Renal cortical epithelial cell (primary cell): ENCODE measurements at regions not wholly inside any gene's neighbourhood (a gene's known extent, or its start where the extent isn't known, plus 50 kb on each side); places are given as distances from the start of the nearest gene placed in this dataset.

Source experiments
- DNase-seq: peaks from one replicate; pipeline ENCODE4 v3.0.0-alpha.2; 2011; ENCODE audit warnings: low read depth

DNA sequence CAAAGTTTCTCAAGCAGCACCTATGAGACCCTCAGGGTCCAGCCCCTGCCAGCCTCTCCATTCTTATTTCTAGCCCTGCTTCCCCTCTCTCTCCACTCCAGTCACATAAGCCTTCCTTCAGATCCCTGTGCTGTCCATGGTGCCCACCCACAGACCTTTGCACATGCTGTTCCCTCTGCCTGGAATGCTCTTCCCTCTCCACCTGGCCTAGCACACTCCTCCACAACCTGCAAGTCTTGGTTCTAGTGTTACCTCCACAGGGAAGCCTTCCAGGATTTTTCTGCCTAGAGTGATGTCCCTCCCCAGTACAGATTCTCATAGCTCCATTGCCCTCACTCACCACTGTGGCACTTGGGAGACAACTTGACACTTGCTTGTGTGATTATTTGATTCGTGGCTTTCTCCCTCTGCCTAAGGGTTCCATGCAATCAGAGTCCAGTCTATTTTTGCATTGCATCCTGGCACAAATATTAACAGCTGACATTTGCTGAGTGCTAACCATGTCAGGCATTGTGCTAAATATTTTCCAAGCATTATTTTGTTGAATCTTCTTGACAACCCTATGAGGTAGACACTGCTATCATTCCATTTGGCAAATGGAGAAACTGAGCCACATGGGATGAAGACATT lies 127.3 kb downstream of the SYF2 start:
- no peak for DNase-seq

DNA sequence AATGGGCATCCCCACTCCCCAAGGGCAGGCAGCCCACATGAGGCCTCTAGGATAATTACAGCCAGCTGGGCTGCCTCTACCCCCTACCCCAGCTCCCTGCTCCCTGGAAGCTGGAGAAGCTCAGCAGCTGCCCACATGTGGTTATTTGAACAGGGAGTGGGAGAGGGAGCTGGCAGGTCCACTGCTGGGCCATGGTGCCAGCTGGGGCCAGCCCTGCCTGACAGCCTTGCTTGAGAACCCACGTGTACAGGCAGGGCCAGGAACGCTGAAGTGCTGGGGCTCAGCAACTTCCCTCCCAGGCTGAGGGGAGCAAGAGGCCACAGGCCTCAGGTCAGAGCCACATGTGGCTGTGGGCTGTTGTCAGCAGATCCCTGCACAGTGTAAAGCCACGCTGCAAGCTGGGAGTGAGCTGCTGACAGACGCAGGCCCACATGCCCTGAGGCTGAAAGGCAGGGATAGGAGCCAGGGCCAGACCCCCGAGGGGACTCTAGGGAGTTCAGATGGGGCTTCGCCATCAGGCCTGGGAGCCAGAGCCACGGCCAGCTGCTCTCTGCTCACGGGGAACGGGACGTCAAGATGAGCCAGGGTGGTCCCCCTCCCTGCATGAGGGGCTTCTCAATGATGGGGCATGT lies 129.0 kb downstream of the SYF2 start:
- no peak for DNase-seq

DNA sequence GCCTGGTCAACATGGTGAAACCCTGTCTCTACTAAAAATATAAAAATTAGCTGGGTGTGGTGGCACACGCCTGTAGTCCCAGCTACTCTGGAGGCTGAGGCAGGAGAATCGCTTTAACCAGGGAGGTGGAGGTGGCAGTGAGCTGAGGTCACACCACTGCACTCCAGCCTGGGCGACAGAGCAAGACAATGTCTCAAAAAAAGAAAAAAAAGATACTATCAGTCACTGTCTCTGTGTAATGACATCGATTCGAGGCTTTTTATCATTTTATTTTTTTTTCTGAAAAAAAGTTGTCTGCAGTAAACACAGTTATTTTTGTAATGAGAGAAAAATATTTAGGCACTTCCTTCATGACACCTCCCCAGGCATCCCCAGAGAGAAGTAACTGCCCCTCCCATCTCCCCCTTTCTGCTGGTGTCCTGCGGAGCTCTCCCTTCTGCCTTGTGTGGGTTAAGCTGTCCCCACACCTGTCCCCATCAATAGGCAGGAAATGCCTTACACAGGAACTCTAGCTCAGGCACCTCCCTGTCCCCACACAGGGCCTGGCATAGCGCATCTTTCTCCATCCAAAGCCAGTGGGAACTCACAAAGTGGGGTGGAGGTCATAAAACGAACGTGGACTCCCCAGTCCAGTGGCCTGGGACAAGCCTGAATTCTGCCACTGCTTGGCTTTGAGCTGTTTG lies 132.0 kb downstream of the SYF2 start:
- DNase-seq, result no peak

DNA sequence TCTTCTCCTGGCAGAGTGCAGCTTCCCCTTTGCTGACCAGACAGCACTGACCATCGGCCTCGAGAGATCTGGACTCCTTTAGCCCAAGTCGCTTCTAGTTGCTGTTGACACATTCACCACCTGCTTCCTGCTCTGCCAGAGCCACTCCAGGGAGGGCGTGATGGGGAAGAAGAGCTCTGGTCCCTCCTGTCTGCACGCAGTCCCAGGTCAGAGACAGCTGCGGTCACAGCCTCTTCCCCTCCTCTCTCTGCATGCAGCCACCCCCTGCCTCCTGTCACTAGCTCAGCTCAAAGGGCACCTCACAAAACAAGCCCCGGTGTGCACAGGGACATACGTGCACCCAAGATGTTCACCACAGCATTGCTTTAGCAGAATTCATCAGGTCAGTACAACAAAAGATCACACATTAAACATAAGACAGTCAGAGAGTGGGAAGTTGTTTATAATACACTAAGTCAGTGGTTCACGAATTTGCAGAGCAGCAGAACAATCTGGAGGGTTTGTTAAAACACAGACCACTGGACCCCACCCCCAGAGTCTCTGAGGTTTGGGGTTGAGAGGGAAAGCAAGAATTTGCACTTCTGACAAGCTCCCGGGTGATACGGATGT lies 132.9 kb downstream of the SYF2 start:
- no peak for DNase-seq

DNA sequence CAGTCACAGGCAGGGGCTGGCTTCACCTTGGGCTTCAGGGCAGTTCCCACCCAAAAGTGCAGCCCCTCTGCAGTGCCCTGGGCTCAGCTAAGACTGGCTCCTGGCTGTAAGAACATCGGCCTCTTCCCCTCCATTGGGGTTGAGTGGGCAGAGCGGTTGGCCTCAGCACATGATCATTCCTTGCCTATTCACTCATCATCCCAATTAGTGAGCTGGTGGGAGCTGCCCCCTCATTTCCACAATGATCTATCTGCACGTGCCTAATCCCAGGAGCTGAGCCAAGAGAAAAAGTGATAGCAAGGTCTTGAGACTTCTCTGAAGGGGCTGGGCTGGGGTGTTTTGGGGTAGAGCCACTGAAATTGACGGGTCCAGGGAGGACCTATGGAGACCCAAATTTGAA lies 133.6 kb downstream of the SYF2 start:
- DNase-seq, result no peak

DNA sequence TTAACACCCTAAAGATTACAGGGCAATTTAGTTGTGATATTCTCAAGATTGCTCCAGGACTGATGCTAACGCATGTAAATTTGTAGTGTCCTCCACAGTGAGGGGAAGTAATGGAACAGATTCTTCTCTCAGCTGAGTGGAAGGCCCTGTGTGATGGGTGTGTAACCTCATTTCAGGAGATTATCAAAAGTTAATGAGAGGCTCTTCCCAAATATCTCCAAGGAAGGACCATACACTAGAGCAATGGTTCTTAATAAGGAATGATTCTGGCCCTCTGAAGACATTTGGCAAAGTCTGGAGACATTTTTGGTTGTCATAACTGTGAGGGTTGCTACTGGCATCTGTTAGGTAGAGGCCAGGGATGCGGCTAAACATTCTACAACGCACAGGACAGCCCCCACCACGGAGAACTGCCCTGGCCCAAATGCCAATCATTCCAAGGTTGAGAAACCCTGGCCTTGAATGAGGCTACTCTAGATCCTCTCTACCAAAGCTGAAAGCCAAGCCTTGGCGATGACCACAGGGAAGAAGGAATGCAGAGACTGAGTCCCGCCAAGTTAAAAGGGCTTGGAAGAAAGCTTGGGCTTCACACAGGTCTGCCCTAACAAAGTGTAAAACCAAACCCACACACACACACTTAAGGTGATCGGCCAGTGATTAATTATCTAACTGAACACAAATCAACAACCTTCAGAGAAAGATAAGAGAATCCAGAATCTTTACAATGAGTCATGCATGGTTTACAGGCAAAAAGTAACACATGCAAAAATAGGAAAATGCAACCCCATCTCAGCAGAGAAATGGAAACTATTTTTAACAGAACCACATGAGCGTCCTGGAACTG lies 135.8 kb downstream of the SYF2 start:
- no peak for DNase-seq

DNA sequence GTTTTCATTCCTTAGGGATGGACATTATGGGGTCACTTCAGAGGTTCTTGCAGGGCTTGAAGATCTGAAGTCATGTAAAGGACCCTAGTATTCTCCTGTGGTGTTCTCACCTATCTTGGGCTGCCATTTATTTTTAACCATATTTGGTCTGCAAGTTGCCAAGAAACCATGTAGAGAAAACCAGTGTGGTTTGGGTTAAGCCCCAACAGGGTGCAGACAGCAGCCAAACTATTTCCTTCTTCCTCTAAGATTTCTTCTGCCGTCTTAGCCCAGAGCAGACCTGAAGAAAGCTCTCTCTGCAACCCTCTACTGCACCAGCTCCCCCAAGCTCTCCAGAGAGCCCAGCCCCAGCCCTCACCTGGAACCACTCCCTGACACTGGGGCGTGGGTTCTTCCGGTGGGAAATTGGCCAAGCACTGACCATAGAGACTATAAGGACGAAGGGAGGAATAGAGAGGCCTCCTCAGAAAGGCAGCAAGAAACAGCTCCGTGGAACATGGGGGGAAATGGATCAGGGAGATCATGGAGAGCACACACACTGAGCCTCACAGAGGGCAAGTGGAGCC lies 136.6 kb downstream of the SYF2 start:
- no peak for DNase-seq

DNA sequence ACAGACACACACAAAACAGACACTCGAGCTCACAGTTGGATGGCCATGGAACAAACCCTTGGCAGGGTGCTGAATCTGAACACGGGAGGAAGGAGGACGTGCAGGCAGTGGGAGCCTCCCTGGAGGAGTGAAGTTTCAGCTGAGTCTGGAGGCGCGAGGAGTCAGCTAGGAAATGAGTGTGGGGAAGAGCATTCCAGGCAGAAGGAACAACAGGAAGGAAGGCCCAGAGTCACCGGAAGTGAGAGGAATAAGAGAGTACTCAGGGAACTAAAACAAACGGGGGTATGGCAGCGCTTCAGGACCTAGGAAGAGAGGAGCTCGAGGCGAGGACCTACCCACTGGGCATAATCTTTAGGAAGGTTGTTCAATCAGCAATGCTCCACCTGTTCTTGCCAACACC lies 137.3 kb downstream of the SYF2 start:
- no peak for DNase-seq

DNA sequence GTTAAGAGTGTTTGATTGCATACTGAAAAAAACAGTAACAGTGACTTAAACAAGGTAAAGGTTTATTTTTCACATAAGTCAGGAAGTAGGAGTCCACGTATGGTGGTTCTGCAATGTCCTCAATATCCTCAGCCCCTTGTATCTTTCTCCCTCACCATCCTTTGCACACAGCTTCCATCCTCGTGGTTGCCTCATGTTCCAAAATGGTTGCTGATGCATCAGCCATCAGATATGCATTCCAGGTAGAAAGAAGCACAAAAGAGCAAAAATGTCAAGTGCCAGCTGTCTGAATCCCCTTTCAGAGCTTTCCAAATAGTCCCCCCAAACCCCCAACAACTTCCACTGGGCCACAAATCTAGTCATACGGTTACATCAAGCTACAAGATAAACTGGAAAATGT lies 138.1 kb downstream of the SYF2 start:
- no peak for DNase-seq

DNA sequence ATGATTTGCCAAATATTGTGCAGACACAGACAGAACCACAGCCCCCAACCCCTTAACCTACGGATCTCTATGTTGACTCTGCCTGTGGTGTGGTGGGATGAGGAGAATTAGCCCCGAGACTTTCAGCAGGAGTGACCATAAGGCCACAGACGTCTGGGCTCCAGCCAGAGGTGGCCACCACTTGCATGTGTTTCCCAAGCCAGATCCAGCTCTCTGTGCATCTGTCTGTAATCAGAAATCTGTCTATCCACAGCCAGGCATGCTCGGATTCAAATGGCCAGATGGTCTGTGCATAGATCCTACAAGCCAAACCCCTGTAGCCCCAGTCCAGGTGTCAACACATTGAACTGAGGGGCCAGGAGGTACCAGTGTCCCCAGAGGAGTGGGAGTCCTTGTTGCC lies 140.6 kb downstream of the SYF2 start:
- no peak for DNase-seq

DNA sequence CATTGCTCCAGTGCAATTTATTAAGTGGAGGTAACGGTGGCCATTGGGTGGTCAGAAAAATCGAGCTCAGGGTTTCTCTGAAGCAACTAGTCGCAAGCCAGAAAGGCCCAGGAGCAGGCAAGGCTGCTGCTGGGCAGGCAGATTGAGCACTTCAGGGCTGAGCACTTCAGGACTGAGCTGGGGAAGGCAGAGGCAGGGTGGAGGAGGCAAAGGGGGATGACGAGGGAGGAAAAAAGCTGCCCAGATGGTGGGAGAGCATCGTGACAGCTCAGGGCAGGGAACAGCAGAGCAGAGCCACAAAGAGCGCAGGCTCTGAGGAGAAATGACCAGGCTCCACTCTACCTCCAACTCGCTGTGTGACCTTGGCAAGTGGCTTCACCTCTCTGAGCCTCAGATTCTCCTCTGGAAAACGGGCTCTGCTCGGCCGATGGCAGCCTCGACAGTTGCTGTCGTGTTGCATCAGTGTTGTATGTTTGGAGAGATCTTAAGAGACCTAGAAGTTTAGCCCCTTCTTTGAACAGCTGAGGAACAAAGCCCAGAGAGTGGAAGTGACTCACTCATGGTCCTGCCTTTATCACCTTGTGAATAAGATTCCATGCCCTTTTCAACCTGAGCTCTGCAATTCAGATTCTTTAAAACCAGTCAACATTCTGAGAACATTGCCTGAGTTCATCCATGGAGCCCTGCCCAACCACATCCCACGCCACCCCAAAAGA lies 141.4 kb downstream of the SYF2 start:
- no peak for DNase-seq

DNA sequence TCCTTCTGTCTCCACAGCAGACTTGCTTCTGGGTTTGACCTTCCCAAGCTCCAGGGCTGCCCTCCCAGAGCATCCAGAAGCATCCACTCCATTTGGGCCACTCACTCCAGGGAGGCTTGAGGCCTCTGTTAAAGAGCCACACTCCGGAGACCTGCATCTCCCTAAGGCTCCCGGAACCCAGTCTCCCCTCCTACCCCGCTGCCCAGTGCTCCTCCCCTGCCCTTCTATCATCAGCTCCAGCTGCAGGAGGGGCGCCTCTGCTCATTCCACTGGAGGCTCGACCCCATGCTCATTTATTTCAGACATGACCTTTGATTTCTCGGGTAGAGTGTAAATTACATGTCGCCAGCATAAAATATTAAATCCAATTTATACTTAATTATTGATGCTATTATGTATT lies 142.5 kb downstream of the SYF2 start:
- no peak for DNase-seq

DNA sequence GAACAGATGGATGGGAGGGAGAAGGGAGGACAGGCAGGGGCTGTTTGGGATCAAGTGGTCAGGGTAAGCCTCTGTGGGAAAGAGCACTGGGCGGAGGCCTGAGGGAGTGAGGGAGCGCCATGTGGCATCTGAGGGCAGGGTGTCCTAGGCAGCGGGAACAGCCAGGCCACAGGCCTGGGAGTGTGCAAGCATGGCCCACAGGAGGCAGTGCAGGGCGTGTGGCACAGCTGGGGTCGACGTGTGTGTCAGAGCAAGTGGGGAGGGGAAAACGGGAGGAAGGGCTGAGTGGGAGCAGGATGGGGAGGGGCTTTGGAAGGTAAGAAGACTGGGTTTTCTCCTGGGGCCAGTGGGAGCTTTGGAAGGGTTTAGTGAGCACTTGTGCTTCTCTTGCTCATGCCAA lies 143.4 kb downstream of the SYF2 start:
- DNase-seq, result no peak

DNA sequence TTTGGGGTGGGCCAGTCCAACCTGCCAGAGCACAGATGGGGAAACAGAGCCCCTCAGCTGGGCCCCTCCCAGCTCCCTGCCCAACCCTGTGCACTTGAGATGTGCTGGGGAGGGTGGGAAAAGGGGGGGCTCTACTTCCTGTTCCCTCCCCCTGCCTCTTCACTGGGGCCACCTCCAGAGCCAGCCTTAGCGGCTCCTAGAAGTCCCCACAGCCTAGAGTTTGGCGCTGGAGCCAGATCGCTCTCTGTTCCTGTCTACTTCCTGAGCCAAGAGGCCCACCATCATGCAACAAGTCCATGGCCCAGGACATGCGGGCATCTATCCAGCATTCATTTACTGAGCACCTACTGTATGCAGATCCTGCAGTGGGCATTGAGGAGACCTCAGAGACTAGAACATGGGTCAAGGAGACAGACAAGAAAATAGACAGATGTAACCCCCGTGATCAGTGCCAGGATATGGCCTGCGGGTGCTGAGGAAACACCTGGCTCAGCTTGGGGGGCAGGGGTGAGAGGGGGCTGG lies 144.1 kb downstream of the SYF2 start:
- DNase-seq, result no peak

DNA sequence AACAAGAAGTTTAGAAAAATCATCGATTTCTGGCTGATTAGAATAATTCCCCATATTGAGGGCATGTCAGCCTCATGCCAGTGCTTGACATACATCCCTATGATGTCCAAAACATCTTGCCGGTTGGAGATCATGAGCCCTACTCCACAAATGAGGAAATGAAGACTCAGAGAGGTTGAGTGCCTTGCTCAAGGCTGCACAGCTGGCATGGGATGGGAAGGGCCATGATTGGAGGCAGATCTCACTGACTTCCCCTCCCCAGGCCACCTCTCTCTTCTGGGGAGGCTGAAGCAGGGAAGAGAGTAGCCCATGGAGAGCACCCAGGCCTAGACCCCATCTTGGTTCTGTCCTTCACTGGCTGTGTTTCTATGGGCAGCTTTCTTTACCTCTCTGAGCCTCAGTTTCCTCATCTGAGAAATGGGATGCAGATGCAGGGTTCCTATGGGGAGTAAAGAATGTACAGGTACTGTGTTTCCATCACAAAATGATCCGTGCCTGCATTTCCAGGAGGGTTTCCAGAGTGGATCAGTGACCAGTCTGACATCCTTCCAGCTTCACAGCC lies 145.7 kb downstream of the SYF2 start:
- no peak for DNase-seq

DNA sequence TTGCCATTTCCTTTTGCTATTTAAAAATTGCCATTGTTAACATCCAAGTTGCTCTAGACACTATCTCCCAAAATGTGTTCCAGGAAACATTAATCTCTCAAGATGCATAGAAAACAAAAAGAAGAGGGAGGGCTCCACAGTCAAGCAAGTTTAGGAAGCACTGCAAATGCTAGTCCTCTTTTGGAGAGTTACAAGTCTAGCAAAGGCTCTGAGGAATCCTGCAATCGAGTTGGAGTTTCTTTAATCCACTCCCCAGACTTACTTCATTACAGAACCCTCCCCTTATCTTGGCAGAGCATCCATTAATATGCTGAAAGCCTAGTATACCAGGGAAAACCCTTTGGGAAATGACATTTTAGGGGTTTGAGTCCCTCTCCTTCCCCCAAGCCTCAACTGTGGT lies 147.9 kb downstream of the SYF2 start:
- DNase-seq, result no peak

DNA sequence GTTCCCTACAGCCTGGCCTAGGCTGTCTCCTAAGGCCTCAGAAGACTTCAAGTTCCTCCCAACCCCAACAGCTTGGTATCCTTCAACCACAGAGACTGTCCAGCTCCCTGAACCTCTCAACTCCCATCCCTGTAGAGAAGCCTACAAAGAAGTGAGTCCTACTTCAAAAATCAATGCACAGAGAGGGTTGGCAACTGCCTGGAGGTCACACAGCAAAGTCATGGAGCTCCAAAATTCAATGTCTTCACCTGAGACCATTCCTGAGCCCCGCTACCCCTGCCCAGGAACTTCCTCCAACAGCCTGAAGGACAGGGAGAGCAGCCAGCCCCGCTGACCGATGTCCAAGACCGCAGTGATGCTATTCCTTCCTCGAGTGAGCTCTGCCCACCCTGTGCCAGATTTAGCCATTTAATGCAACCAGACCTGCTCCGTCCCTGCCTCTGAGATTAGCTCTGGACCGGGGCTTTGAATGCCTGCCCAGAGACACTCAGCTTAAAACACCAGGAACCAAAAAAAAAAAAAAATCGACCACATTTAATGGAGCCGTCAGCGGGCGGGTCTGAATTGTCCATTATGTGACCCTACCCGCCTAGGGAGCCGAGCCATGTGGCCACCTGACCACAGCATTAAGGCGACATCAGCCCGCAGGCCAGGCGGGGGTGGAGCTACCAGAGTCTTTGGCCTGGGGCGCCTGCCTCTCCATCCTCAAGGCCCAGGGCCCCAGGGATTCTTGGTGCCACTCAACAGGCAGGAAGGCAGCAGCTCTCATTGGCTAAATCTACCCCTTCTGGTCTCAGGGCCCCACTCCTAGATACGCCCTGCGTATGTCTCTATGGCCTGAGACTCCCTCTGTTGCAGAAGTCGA lies 148.6 kb downstream of the SYF2 start:
- DNase-seq, result no peak

DNA sequence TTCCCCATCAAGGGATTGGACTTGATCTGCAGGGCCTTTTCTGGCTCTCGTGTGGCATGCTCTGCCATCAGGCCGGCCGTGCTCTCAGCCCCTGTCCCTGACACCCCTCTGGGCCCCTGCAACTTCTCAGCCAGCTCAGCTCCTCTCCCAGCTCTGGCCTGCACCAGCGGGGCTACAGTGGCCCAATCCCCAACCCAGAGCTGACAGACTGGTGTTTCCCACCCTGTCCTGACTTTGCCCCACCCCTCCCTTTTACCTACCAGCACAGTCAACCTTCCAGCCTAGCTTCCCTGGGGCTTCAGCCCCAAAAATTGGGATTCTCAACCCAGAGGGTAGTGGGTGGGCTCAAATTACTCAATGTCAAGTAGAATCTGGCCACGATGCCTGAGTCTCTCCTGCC lies 149.3 kb downstream of the SYF2 start:
- no peak for DNase-seq

DNA sequence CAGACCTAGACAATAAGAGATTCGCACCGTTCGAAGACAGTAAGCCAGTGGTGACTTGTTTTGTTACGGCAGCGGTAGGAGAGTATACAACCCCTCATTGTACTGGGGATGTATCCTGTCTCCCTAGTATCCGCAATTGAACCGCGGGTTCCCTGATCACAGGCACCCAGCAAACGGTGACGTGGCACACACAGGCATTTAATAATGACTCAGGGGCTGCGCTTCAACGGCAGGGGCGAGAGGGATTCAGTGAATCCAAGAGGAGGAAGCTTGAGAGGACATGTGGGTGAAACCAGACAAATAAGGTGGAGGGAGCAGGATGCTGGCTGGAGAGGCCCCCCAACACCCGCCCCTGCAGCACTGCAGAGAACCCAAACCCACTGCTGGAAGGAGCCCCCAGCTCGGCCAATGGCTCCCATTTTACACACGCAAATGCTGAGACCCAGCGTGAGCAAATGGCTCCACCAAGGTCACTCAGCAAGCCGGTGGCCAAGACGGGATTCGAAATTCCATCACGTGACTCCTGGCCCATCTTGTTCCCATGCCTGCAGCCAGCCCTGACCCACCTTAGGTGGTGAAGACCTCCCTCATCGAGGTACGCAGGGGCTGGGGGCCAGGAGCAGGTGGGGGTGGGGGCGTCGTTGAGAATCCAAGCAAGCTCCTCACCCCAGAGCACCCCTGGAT lies 149.9 kb downstream of the SYF2 start:
- DNase-seq, result no peak
